Smooth muscle cell (in vitro differentiated cells): ENCODE measurements at regions not wholly inside any gene's neighbourhood (a gene's known extent, or its start where the extent isn't known, plus 50 kb on each side); places are given as distances from the start of the nearest gene placed in this dataset.

Source experiments
- DNase-seq: peaks from one replicate; lab custom pipeline; 2025; ENCODE audit not compliant: unreplicated experiment; lab: John Stamatoyannopoulos, UW
- H2AFZ ChIP-seq: fragments of 200-600 bp; sonication (generic); 2 replicates; pipeline ENCODE4 v1.6.0; 2016; ENCODE audit warnings: antibody characterized with exemption, low read depth, mild to moderate bottlenecking
- H3F3A ChIP-seq: fragments of 200-600 bp; sonication (generic); 2 replicates; pipeline ENCODE4 v1.6.0; 2017; ENCODE audit warnings: antibody characterized with exemption, low read depth
- H3K27ac ChIP-seq: fragments of 200-600 bp; sonication (generic); 2 replicates; pipeline ENCODE4 v1.5.1; 2016; ENCODE audit warnings: low read depth, mild to moderate bottlenecking
- H3K27me3 ChIP-seq: fragments of 200-600 bp; sonication (generic); 2 replicates; pipeline ENCODE4 v1.6.1; 2016; ENCODE audit warnings: low read depth, mild to moderate bottlenecking
- H3K36me3 ChIP-seq: fragments of 200-600 bp; sonication (generic); 2 replicates; pipeline ENCODE4 v1.5.1; 2016; ENCODE audit warnings: low read depth
- H3K4me1 ChIP-seq: fragments of 200-600 bp; sonication (generic); 2 replicates; pipeline ENCODE4 v1.5.1; 2016; ENCODE audit warnings: low read depth
- H3K4me2 ChIP-seq: fragments of 200-600 bp; sonication (generic); 2 replicates; pipeline ENCODE4 v1.6.0; 2016; ENCODE audit warnings: mild to moderate bottlenecking
- H3K4me3 ChIP-seq: fragments of 200-600 bp; sonication (generic); 2 replicates; pipeline ENCODE4 v1.5.1; 2016; ENCODE audit warnings: mild to moderate bottlenecking
- H3K79me2 ChIP-seq: fragments of 200-600 bp; sonication (generic); 2 replicates; pipeline ENCODE4 v1.6.0; 2016; ENCODE audit warnings: low read depth, mild to moderate bottlenecking
- H3K9ac ChIP-seq: fragments of 200-600 bp; sonication (generic); 2 replicates; pipeline ENCODE4 v1.6.0; 2016; ENCODE audit warnings: low read depth
- H3K9me3 ChIP-seq: fragments of 200-600 bp; sonication (generic); replicated peaks from 2 replicates; pipeline ENCODE4 v1.5.1; 2016; ENCODE audit warnings: low read depth
- H4K20me1 ChIP-seq: fragments of 200-600 bp; sonication (generic); 2 replicates; pipeline ENCODE4 v1.6.0; 2016; ENCODE audit warnings: low read depth
- WGBS: methylation state at CpG from one replicate; pipeline ENCODE4 v1.1.7; 2016; ENCODE audit warnings: low lambda C conversion rate; 5-methylcytosine and 5-hydroxymethylcytosine counted together
- TF ChIP-seq, protein P1 (sequence below): fragments of 200-600 bp; sonication (generic); IDR thresholded peaks from 2 replicates; pipeline ENCODE4 v1.5.1; 2017; ENCODE audit warnings: borderline replicate concordance, mild to moderate bottlenecking, antibody characterized with exemption; ENCODE audit not compliant: insufficient read depth, poor library complexity, severe bottlenecking

DNA sequence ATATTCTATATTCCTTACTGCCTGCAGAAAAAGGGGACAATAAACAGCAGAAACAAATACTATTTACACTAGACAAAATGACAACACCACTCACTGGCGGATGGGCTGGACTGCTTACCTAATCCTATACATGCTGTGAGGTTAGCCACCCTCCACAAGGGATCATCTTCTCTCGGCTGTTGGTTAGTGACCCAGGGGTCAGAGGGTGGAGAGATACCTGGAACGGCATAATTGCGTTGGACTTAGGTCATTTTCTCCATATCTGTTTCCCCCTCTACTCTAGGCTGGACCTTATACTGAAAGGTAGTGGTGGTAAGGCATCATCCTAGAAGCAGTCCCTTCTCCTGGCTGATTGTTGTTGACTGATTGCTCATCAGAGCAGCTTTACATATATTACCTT, 286.8 kb upstream of the UGT8 start:
- DNase-seq, result no peak
- no peak overlapping the region for H3K4me2 ChIP-seq
- H3K27me3 ChIP-seq, result no peaks in the 10 kb centered on the region
- no peaks in the 10 kb centered on the region for H3K79me2 ChIP-seq
- H3K4me3 ChIP-seq, result no peak overlapping the region
- no peak overlapping the region for H3K9ac ChIP-seq
- TF ChIP-seq, protein P1, sequence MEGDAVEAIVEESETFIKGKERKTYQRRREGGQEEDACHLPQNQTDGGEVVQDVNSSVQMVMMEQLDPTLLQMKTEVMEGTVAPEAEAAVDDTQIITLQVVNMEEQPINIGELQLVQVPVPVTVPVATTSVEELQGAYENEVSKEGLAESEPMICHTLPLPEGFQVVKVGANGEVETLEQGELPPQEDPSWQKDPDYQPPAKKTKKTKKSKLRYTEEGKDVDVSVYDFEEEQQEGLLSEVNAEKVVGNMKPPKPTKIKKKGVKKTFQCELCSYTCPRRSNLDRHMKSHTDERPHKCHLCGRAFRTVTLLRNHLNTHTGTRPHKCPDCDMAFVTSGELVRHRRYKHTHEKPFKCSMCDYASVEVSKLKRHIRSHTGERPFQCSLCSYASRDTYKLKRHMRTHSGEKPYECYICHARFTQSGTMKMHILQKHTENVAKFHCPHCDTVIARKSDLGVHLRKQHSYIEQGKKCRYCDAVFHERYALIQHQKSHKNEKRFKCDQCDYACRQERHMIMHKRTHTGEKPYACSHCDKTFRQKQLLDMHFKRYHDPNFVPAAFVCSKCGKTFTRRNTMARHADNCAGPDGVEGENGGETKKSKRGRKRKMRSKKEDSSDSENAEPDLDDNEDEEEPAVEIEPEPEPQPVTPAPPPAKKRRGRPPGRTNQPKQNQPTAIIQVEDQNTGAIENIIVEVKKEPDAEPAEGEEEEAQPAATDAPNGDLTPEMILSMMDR, result no peak
- H3K36me3 ChIP-seq, result no peaks in the 10 kb centered on the region
- WGBS, result 77% methylated on average over 4 of the region's 4 CpGs
- no peaks in the 10 kb centered on the region for H3K4me1 ChIP-seq
- no peaks in the 10 kb centered on the region for H4K20me1 ChIP-seq
- H3K27ac ChIP-seq, result no peak overlapping the region
- H3K9me3 ChIP-seq, result no peaks in the 10 kb centered on the region
- no peak overlapping the region for H2AFZ ChIP-seq
- H3F3A ChIP-seq, result no peaks in the 10 kb centered on the region

DNA sequence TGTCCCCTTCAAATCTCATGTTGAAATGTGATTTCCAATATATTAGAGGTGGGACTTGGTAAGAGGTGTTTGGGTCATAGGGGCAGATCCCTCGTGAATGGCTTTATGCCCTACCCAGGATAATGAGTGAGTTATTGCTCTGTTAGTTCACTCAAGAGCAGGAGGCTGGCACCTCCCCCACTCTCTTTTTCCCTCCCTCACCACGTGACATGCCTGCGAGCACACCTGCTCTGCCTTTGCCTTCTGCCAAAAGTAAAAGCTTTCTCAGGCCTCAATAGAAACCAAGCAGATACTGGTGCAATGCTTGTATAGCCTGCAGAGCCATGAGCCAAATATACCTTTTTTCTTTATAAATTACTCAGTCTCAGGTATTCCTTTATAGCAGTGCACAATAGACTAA, 286.3 kb upstream of the UGT8 start:
- no peaks in the 10 kb centered on the region for H3K36me3 ChIP-seq
- TF ChIP-seq, protein P1, result no peak
- no peak overlapping the region for H2AFZ ChIP-seq
- no peaks in the 10 kb centered on the region for H3K4me1 ChIP-seq
- no peaks in the 10 kb centered on the region for H3F3A ChIP-seq
- no peaks in the 10 kb centered on the region for H3K9me3 ChIP-seq
- H4K20me1 ChIP-seq, result no peaks in the 10 kb centered on the region
- no peaks in the 10 kb centered on the region for H3K79me2 ChIP-seq
- H3K9ac ChIP-seq, result no peak overlapping the region
- H3K27me3 ChIP-seq, result no peaks in the 10 kb centered on the region
- H3K4me2 ChIP-seq, result no peak overlapping the region
- H3K4me3 ChIP-seq, result no peak overlapping the region
- WGBS, result 65% methylated on average over 3 of the region's 3 CpGs
- no peak for DNase-seq
- no peak overlapping the region for H3K27ac ChIP-seq

DNA sequence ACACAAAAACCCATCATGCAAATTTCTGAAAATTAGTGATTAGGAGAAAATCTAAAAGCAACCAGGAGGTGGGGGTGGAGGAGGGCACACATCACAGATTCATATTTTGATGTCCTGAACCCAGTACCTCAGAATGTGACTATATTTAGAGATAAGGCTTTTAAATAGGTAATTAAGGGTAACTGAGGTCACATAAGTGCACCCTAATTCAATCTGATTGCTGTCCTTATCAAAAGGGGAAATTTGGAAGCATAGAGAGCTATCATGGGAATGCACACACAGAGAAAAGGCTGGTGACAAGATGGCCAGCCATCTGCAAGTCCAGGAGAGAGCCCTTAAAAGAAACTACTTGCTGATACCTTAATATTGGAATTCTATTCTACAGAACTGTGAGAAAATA, 281.8 kb upstream of the UGT8 start:
- Histone ChIP-seq H3K27me3 (no peaks in the 10 kb centered on the region), H3K79me2 (no peaks in the 10 kb centered on the region), H3K9me3 (no peaks in the 10 kb centered on the region), H3K4me2 (no peak overlapping the region), H3K4me3 (no peak overlapping the region), H3F3A (no peaks in the 10 kb centered on the region), H3K4me1 (no peaks in the 10 kb centered on the region), H3K27ac (no peak overlapping the region), H3K36me3 (no peaks in the 10 kb centered on the region), H2AFZ (no peak overlapping the region), H3K9ac (no peak overlapping the region), H4K20me1 (no peaks in the 10 kb centered on the region)
- no peak for DNase-seq
- TF ChIP-seq, protein P1, result no peak

DNA sequence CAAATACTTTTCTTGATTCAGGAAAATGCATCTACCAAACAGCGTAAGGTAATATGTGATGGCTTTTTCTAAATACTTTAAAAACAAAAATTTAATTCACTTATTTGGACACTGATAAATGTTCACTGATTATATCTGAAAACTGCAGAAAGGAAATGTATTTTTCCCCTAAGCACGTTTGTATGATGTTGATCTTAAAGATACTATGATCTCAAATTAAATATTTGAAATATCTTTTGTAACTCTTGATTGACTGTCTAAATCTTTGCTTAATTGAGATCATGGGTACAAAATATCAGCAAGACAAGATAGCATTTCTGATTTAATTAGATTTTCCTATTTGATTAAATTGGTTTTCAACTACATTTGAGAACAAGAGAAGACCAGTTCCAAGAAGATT, 281.0 kb upstream of the UGT8 start:
- H3K4me2 ChIP-seq, result no peak overlapping the region
- TF ChIP-seq, protein P1, result no peak
- no peaks in the 10 kb centered on the region for H3K27me3 ChIP-seq
- H3K27ac ChIP-seq, result no peak overlapping the region
- H3K9ac ChIP-seq, result no peak overlapping the region
- H4K20me1 ChIP-seq, result no peaks in the 10 kb centered on the region
- no peak overlapping the region for H3K4me3 ChIP-seq
- H3F3A ChIP-seq, result no peaks in the 10 kb centered on the region
- H2AFZ ChIP-seq, result no peak overlapping the region
- H3K79me2 ChIP-seq, result no peaks in the 10 kb centered on the region
- no peaks in the 10 kb centered on the region for H3K4me1 ChIP-seq
- 89% methylated on average over 2 of the region's 2 CpGs for WGBS
- DNase-seq, result no peak
- H3K36me3 ChIP-seq, result no peaks in the 10 kb centered on the region
- no peaks in the 10 kb centered on the region for H3K9me3 ChIP-seq
